T-helper 1 cell treated with Interleukin-12 subunit alpha and Interleukin-12 subunit beta and Interleukin-4 antibody, amounts not matched to agents 30 ng/mL and 1 ng/mL, for 36 hours (primary cell): ENCODE measurements at regions not wholly inside any gene's neighbourhood (a gene's known extent, or its start where the extent isn't known, plus 50 kb on each side); places are given as distances from the start of the nearest gene placed in this dataset.

ENCODE experiments used
- intact Hi-C: fragments of 100-400 bp; cut with micrococcal nuclease; formaldehyde crosslinking; loops from one replicate; pipeline ENCODE4 v1.15.1; 2024

- intact Hi-C loops: no loop called here
Observed at GRCh38 chr19:32266460-32266859, 79.0 kb upstream of the ZNF507 start.

- intact Hi-C loops: no loop called here
Observed at GRCh38 chr19:32268381-32268780, 77.0 kb upstream of the ZNF507 start.

GRCh38 chr19:32269831-32270230 is 75.6 kb upstream of the ZNF507 start:
- intact Hi-C loops: no loop called here

- intact Hi-C loops: no loop called here
Observed at GRCh38 chr19:32273483-32273882, 71.9 kb upstream of the ZNF507 start.

GRCh38 chr19:32287086-32287485 is 58.3 kb upstream of the ZNF507 start:
- intact Hi-C loops: loop anchor here (1.0 kb wide), 1 partner anchor 283 kb away; no protein-coding TSS in a partner anchor

GRCh38 chr19:32287811-32288227 is 57.6 kb upstream of the ZNF507 start:
- intact Hi-C loops: loop anchor here (1.0 kb wide), 1 partner anchor 282 kb away; no protein-coding TSS in a partner anchor

- intact Hi-C loops: no loop called here
Observed at GRCh38 chr19:32289566-32290210, 55.7 kb upstream of the ZNF507 start.

- intact Hi-C loops: no loop called here
Observed at GRCh38 chr19:32291876-32292275, 53.5 kb upstream of the ZNF507 start.

GRCh38 chr19:32294871-32295438 is 50.5 kb upstream of the ZNF507 start:
- intact Hi-C loops: no loop called here
